MM.1S (cell line): ENCODE measurements at regions not wholly inside any gene's neighbourhood (a gene's known extent, or its start where the extent isn't known, plus 50 kb on each side); places are given as distances from the start of the nearest gene placed in this dataset.

ENCODE experiments used
- DNase-seq: peaks from one replicate; pipeline ENCODE4 v3.0.0-alpha.2; 2015
- H2AFZ ChIP-seq: fragments of 300-600 bp; sonication (generic); 2 replicates; pipeline ENCODE4 v1.6.0; 2016; ENCODE audit warnings: antibody characterized with exemption, low read length
- H3F3A ChIP-seq: fragments of 300-600 bp; sonication (generic); 2 replicates; pipeline ENCODE4 v1.6.1; 2016; ENCODE audit warnings: mild to moderate bottlenecking, antibody characterized with exemption, low read length, moderate library complexity, mixed read lengths; ENCODE audit not compliant: insufficient read depth
- H3K27ac ChIP-seq: fragments of 300-600 bp; sonication (generic); 2 replicates; pipeline ENCODE4 v1.5.1; 2016; ENCODE audit warnings: mild to moderate bottlenecking, low read length
- H3K27me3 ChIP-seq: fragments of 300-600 bp; sonication (generic); replicated peaks from 2 replicates; pipeline ENCODE4 v1.6.0; 2016; ENCODE audit warnings: low read length; ENCODE audit not compliant: insufficient read depth
- H3K36me3 ChIP-seq: fragments of 300-600 bp; sonication (generic); replicated peaks from 2 replicates; pipeline ENCODE4 v1.6.1; 2016; ENCODE audit warnings: mild to moderate bottlenecking, low read length, mixed read lengths; ENCODE audit not compliant: insufficient read depth
- H3K4me1 ChIP-seq: fragments of 300-600 bp; sonication (generic); 2 replicates; pipeline ENCODE4 v1.6.1; 2016; ENCODE audit warnings: low read length, mixed read lengths
- H3K4me2 ChIP-seq: fragments of 300-600 bp; sonication (generic); 2 replicates; pipeline ENCODE4 v1.6.0; 2016; ENCODE audit warnings: low read depth, low read length
- H3K4me3 ChIP-seq: fragments of 300-600 bp; sonication (generic); 2 replicates; pipeline ENCODE4 v1.5.1; 2016; ENCODE audit warnings: low read length, mixed read lengths
- H3K79me2 ChIP-seq: fragments of 300-600 bp; sonication (generic); 2 replicates; pipeline ENCODE4 v1.6.1; 2016; ENCODE audit warnings: mixed run types, low read length, mixed read lengths
- H3K9ac ChIP-seq: fragments of 300-600 bp; sonication (generic); 2 replicates; pipeline ENCODE4 v1.6.1; 2016; ENCODE audit warnings: low read length, mixed read lengths
- H3K9me2 ChIP-seq: fragments of 300-600 bp; sonication (generic); replicated peaks from 2 replicates; pipeline ENCODE4 v1.6.1; 2016; ENCODE audit warnings: mild to moderate bottlenecking, low read length, mixed read lengths; ENCODE audit not compliant: insufficient read depth
- H3K9me3 ChIP-seq: fragments of 300-600 bp; sonication (generic); replicated peaks from 2 replicates; pipeline ENCODE4 v1.6.1; 2016; ENCODE audit warnings: mild to moderate bottlenecking, low read length, mixed read lengths; ENCODE audit not compliant: insufficient read depth
- H4K20me1 ChIP-seq: fragments of 300-600 bp; sonication (generic); 2 replicates; pipeline ENCODE4 v1.6.1; 2016; ENCODE audit warnings: mild to moderate bottlenecking, low read length, moderate library complexity, mixed read lengths; ENCODE audit not compliant: insufficient read depth
- CTCF ChIP-seq: fragments of 300-600 bp; sonication (generic); IDR thresholded peaks from 2 replicates; pipeline ENCODE4 v1.5.1; 2016; ENCODE audit warnings: antibody characterized with exemption, low read length, mixed read lengths
- EZH2 ChIP-seq: fragments of 300-600 bp; sonication (generic); optimal IDR thresholded peaks from 2 replicates; pipeline ENCODE3; 2017; ENCODE audit warnings: low read depth, mild to moderate bottlenecking, antibody characterized with exemption, low read length, mixed read lengths
- EZH2phosphoT487 ChIP-seq: fragments of 300-600 bp; sonication (generic); IDR thresholded peaks from 2 replicates; pipeline ENCODE4 v1.6.1; 2018; ENCODE audit warnings: antibody characterized with exemption, low read length

GRCh38 chr2:18987592-18988073, 370.8 kb downstream of the OSR1 start:
- H3F3A ChIP-seq, result no peaks in the 10 kb centered on the region
- no peak overlapping the region for H3K27ac ChIP-seq

GRCh38 chr2:18987016-18987415, 371.4 kb downstream of the OSR1 start:
- H3K27me3 ChIP-seq, result no peaks in the 10 kb centered on the region
- H3K27ac ChIP-seq, result no peak overlapping the region
- no peaks in the 10 kb centered on the region for H3K4me1 ChIP-seq
- H3K4me2 ChIP-seq, result no peak overlapping the region
- no peaks in the 10 kb centered on the region for H3K79me2 ChIP-seq
- no peaks in the 10 kb centered on the region for H3K9me3 ChIP-seq
- H4K20me1 ChIP-seq, result no peaks in the 10 kb centered on the region
- no peak for DNase-seq
- H2AFZ ChIP-seq, result no peak overlapping the region
- H3K36me3 ChIP-seq, result no peaks in the 10 kb centered on the region
- no peaks in the 10 kb centered on the region for H3F3A ChIP-seq
- no peak overlapping the region for H3K4me3 ChIP-seq
- no peaks in the 10 kb centered on the region for H3K9me2 ChIP-seq
- TF ChIP-seq EZH2phosphoT487, result no peak
- no peak overlapping the region for H3K9ac ChIP-seq

More at GRCh38 chr2:18987592-18988073, 370.8 kb downstream of the OSR1 start:
- H3K4me2 ChIP-seq, result no peak overlapping the region
- H3K9me3 ChIP-seq, result no peaks in the 10 kb centered on the region
- H3K9me2 ChIP-seq, result no peaks in the 10 kb centered on the region
- DNase-seq, result no peak
- H3K36me3 ChIP-seq, result no peaks in the 10 kb centered on the region
- no peaks in the 10 kb centered on the region for H4K20me1 ChIP-seq
- no peak overlapping the region for H3K9ac ChIP-seq
- TF ChIP-seq EZH2 (no peak), EZH2phosphoT487 (no peak), CTCF (no peak)
- H2AFZ ChIP-seq, result no peak overlapping the region
- no peak overlapping the region for H3K4me3 ChIP-seq
- no peaks in the 10 kb centered on the region for H3K79me2 ChIP-seq
- H3K27me3 ChIP-seq, result no peaks in the 10 kb centered on the region
- H3K4me1 ChIP-seq, result no peaks in the 10 kb centered on the region

GRCh38 chr2:18986046-18986445, 372.4 kb downstream of the OSR1 start:
- H3F3A ChIP-seq, result no peaks in the 10 kb centered on the region
- DNase-seq, result no peak
- no peak overlapping the region for H3K4me3 ChIP-seq
- no peak overlapping the region for H3K4me2 ChIP-seq
- H3K36me3 ChIP-seq, result no peaks in the 10 kb centered on the region
- no peak overlapping the region for H3K9ac ChIP-seq
- no peaks in the 10 kb centered on the region for H3K4me1 ChIP-seq
- H3K9me3 ChIP-seq, result no peaks in the 10 kb centered on the region
- no peaks in the 10 kb centered on the region for H3K9me2 ChIP-seq
- no peaks in the 10 kb centered on the region for H4K20me1 ChIP-seq
- H2AFZ ChIP-seq, result no peak overlapping the region
- no peaks in the 10 kb centered on the region for H3K79me2 ChIP-seq
- H3K27ac ChIP-seq, result no peak overlapping the region
- H3K27me3 ChIP-seq, result no peaks in the 10 kb centered on the region
- TF ChIP-seq EZH2, result no peak
- no peak for TF ChIP-seq EZH2phosphoT487
- no peak for TF ChIP-seq CTCF

- Histone ChIP-seq H3K4me1 (0 out of 2 replicates have a peak, but pooled peaks cover 5% of the 10 kb centered on the region), H3K79me2 (no peaks in the 10 kb centered on the region), H3K36me3 (no peaks in the 10 kb centered on the region), H3K9me3 (no peaks in the 10 kb centered on the region), H2AFZ (no peak overlapping the region), H3K4me3 (no peak overlapping the region), H3K27ac (no peak overlapping the region), H3K9ac (no peak overlapping the region), H3K9me2 (no peaks in the 10 kb centered on the region), H3K4me2 (no peak overlapping the region), H4K20me1 (no peaks in the 10 kb centered on the region), H3F3A (no peaks in the 10 kb centered on the region), H3K27me3 (no peaks in the 10 kb centered on the region)
- TF ChIP-seq CTCF (no peak), EZH2 (no peak), EZH2phosphoT487 (no peak)
- no peak for DNase-seq
Measured at GRCh38 chr2:18980786-18981430, 377.5 kb downstream of the OSR1 start.
